RPMI7951 (cell line): ENCODE measurements at regions not wholly inside any gene's neighbourhood (a gene's known extent, or its start where the extent isn't known, plus 50 kb on each side); places are given as distances from the start of the nearest gene placed in this dataset.
A peak's percentile ranks its signal among the peaks of the same experiment; 100 is the strongest.

Experiments used
- DNase-seq: peaks from one replicate; pipeline ENCODE4 v3.0.0-alpha.2; 2012; ENCODE audit warnings: low read depth

GRCh38 chr6:142500250-142500786, 198.5 kb downstream of the ADGRG6 start:
- no peak for DNase-seq

DNA sequence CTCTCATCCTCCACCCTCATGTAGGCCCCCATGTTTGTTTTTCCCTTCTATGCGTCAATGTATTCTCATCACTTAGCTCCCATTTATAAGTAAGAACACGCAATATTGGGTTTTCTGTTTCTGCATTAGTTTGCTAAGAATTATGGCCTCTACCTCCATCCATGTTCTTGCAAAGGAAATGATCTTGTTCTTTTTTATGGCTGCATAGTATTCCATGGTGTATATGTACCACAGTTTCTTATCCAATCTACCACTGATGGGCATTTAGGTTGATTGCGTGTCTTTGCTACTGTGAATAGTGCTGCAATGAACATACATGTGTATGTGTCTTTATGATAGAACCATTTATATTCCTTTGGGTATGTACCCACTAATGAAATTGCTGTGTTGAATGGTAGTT, 200.0 kb downstream of the ADGRG6 start:
- DNase-seq = no peak

GRCh38 chr6:142507065-142507464, 205.3 kb downstream of the ADGRG6 start:
- DNase-seq = no peak

DNA sequence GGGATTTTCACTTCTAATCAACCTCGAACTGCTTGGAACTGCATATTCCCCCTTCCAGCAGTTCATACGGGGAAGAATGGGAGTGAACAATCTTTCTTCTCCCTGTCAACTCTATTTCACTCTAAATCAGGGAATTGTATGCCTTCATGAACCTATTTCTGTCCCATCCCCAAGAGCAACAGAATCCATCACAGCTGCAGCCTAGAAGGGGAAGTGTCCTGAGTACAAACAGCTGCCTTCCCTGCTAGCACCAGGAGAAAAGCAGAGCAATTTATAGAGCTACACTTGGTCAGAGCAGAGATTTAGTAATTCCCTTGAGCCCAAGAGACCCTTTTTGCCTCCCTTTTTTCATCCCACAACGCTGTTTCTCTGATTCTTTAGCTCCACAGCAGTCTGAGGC, 208.4 kb downstream of the ADGRG6 start:
- DNase-seq = no peak

DNA sequence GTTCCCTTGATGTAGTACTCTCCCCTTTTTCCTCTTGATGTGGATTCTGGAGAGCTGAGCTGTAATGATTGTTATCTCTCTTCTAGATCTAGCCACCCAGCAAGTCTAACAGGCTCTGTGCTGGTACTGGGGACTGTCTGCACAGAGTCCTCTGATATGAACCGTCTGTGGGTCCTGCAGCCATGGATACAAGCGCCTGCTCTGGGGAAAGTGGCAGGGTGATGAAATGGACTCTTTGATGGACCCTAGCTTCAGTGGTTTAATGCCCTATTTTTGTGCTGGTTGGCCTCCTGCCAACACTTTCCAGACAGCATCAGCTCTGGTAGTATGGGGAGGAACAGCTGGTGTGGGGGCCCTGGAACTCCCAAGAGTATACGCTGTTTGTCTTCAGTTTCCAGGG, 216.3 kb downstream of the ADGRG6 start:
- DNase-seq = no peak

- no peak for DNase-seq
These were observed 217.0 kb downstream of the ADGRG6 start for GRCh38 chr6:142518761-142519160.

GRCh38 chr6:142521791-142522190, 220.0 kb downstream of the ADGRG6 start:
- no peak for DNase-seq

DNA sequence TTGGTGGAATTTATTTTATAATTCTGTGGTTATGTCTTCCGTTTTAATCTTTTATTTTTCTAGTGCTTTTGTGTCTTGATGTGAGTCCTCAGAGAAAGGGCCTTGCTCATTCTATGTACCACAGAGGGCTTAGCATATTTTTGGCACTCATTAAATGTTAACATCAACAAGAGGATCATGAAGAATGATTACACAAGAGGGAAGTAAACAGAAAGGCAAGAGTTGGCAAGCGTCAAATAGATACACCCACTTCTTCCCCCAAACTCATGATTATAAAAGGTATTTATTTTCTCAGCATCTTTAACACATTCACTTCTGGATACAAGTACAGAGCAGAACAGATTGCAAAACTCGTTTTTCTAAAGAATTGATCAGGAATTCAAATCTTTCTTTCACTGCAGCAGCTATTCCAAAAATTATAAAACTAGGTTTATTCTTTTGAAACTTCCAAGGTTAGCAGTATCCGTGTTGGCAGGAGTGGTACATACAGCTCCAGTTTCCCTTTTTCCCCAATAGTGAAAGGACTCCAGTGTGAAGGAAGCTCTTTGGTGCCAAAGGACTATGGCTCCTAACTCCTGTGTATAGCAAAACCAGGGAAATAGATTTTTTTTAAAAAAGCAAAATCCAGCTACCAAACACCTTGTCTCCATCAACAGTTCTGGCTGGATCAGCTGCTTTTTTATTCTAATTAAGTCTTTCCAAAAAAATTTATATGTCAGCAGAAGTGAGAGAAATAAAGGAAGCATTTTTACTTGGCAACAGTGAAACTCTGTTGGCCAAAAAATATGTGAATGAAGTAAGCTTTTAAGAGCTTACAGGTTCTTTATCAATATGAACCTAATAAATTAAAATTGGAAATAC, 221.9 kb downstream of the ADGRG6 start:
- no peak for DNase-seq

DNA sequence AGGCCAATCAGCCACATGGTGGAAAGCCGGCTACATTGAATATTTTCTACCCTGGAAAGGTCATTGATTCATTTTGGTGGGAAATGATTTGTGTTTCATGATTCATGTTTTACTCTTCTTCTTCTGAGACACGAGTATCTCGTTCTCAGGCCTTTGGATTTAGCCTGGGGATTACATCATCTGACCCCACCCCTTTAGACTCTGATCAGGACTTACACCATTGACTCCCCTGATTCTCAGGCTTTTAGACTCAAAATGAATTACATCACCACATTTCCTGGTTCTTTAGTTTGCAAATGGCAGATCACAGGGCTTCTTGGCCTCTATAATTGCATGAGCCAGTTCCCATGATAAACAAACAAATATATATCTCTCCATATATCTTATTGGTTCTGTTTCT, 228.8 kb downstream of the ADGRG6 start:
- no peak for DNase-seq

GRCh38 chr6:142531727-142532126, 229.9 kb downstream of the ADGRG6 start:
- no peak for DNase-seq

DNA sequence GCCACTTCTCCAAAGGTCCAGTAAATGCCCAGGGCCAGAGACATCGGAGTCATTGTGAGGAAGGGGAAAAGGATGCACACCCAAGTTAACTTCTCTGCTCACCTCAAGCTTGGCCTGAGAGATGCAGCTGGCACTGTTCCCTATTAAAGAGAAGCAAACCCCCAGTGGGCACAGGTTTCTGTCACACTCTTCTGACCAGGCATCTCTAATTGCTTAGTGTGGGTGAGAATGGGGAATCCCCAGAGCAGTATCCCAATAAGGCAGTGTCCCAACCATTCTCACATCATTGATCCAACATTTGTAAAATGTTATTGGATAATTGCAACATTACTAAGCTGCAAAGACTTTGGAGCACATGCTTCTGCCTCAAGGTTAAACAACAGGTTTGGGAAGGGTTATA, 232.3 kb downstream of the ADGRG6 start:
- no peak for DNase-seq

GRCh38 chr6:142534484-142534883, 232.7 kb downstream of the ADGRG6 start:
- no peak for DNase-seq

DNA sequence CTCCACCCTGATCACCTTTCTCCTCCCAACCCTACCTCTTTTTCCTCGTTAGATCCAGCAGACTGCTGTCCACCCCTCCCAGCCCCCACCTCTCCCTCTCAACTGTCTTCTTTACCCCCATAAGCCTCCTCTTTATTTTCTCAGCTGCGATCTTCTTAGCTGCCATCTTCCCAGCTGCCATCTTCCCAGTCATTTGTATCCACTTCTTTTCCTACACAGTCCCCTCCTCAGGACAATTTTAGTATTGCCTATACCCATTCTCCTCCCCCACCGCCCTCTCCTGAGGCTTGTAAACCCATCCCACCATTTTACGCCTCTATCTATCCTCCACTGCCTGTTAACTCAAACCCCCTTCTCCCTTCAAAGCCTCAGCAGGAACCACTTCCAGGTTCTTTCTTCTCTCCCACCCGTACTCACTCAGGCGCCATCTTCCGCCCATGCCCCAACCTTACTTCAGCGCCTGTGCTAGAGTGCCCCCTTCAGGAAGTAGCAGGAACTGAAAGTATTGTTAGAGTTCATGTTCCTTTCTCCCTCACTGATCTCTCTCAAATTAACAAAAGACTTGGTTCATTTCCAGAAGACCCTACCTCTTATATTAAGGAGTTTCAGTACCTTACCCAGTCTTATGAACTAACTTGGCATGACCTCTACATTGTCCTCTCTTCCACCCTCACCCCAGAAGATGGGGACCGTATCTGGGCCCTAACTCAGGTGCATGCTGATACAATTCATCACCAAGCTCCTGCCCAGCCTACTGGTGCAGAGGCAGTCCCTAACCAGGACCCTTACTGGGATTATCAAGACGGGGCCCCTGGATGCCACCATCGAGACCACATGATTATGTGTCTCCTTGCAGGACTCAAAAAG, 236.0 kb downstream of the ADGRG6 start:
- peak; percentile 59 for DNase-seq

- peak; percentile 82 for DNase-seq
These were observed 241.0 kb downstream of the ADGRG6 start for GRCh38 chr6:142542704-142543233.

- DNase-seq = no peak
These were observed 241.8 kb downstream of the ADGRG6 start for GRCh38 chr6:142543606-142544005.

DNA sequence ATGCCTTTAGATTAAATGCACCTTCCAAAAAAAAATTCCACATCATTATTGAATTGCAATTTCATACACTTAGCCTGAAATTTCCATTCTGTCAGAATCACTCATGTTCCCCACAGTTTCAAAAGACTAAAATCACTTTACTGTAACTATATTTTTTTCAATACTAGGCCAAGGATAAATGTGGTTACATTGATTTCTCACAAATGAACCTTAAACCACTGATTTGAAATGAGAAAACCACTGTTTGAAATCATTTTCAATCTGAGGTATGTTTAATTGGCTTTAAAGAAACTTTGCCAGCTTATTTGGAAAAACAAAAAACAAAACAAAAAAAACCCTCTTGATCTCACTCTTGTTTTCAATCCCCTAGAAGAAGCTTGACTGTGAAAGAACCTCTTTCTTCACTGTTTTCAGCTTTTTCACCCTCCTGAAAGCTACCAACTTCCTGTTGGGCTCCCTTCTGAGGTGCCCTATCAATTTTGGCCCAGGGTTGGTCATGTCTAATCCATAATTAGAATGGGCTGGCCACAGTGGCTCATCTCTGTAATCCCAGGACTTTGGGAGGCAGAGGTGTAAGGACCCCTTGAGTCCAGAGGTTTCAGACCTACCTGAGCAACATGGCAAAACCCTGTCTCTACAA, 242.5 kb downstream of the ADGRG6 start:
- no peak for DNase-seq

DNA sequence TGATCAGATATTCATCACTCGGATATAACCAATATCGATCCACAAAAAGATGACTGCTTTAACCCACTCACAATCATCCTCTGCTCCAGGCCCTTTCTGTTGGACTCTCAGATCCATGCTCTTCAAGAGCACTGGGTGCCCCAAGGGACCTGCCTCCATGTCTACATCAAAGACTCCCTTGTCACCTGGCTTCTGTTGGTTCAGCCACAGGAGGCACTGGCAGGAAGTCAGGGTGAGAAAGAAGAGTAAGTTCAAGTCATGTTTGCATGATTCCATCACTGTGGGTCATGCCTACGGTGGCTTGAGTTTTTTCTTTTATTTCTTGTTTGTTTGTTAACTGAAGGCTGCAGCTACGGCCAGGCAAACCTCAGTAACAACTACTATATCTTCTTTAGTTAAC, 243.3 kb downstream of the ADGRG6 start:
- no peak for DNase-seq

DNA sequence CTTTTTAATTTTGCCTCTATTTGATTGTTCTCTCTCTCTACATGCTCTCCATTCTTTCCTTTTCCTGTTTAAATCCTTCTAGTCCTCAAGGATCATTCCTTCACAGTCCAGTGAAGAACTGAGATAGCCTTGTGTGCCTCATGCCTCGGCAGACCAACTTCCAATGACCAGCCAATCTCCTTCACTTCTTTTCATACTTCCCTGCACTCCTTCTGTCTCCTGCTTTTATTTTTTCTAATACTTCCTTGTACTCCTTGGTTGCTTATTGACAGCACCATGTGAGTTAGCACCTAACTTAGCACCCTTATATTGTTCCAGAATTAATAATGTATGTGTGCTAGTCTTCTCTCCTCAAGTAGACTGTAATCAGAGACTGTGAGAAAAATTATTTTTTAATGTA, 246.8 kb downstream of the ADGRG6 start:
- DNase-seq = no peak

DNA sequence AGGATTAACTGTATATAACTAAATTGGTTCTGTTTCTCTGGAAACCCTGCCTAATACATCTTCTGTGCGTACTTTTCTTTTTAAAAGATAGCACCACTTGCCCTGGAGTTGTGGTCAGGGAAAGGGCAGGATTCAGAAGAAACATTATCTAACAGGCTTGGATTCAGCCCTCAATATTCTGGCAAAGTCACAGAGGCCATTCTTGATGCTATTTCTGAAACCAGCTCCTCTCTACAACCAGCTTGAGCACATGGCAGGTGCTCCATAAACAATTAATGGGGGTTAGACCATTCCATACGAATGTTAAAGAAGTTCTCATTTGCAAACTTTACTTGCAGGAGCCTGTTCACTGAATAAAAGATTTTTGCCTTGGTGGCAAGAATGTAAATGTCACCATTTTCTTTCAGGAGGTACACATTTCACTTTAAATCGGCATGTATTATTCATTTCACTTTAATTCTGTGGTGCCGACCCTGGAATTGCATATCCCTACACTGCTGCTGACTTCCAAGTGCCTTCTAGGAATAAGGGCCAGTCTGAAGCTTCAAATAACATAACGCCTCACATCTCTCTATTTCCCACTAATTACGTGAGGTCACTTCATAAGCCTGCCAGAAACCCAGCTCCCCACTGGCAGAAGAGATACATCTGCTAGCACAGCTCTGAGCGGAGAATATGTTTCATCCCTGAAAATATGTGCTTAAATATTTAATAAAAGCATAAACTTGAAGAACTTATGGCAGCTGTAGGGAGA, 248.7 kb downstream of the ADGRG6 start:
- no peak for DNase-seq

- peak; percentile 65 for DNase-seq
These were observed 249.5 kb downstream of the ADGRG6 start for GRCh38 chr6:142551274-142551811.

DNA sequence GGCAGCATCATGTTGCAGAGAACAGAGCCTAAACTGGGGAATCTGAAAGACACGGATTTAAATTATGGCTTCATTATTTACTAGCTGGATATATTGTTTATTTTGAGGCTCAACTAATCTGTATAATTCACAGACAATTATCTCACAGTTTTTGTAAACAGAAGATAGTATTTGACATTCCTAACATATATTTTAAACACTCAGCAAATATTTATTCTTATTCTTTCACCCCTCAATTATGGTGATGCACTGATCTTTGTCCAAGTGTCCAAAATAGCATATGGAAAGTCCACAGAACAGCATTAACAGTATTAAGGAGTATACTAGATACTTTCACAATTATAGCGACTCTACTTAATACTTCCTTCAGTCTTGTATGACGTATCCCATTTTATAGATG, 257.0 kb downstream of the ADGRG6 start:
- no peak for DNase-seq
